MM.1S (cell line): ENCODE measurements at regions not wholly inside any gene's neighbourhood (a gene's known extent, or its start where the extent isn't known, plus 50 kb on each side); places are given as distances from the start of the nearest gene placed in this dataset.

Experiments used
- EZH2 ChIP-seq: fragments of 300-600 bp; sonication (generic); optimal IDR thresholded peaks from 2 replicates; pipeline ENCODE3; 2017; ENCODE audit warnings: low read depth, mild to moderate bottlenecking, antibody characterized with exemption, low read length, mixed read lengths
- TF ChIP-seq, protein P1 (sequence below): fragments of 300-600 bp; sonication (generic); IDR thresholded peaks from 2 replicates; pipeline ENCODE4 v1.5.1; 2016; ENCODE audit warnings: antibody characterized with exemption, low read length, mixed read lengths

DNA sequence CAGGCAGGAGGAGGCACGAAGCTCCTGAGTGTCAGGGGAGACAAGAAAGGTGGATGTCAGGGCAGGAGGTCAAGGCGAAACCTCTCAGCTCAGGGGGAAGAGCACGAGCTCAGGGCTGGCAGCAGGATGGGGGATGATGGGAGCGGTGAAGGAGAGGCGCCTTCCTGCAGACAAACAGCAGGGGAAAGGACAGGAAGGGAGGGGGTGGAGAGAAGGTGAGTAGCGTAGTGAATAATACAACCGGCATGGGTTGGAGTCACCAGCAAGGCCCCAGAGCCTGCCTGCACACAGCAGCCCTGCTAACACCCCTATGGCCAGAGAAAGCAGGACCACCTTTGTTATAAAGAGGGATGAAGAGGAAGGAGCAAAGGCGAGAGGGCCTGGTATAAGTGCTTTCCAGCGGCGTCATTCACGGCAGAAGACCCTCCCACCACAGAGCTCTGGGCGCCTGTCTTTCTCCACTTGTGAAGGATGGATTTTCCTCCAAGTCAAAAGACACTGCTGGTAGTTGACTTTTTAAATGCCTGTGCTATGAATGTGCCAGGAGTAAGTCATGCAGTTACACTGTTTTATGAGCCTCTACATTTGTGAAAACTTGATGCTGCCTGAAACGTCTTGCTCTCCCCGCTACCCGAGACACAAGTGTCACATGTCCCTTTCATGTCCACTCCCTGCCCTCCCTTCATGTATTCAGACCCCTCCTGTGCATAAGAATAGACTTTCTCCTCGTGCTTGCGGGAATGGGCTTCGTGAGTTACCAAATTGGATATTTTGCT is 84.8 kb upstream of the IRX1 start:
- TF ChIP-seq, protein P1, sequence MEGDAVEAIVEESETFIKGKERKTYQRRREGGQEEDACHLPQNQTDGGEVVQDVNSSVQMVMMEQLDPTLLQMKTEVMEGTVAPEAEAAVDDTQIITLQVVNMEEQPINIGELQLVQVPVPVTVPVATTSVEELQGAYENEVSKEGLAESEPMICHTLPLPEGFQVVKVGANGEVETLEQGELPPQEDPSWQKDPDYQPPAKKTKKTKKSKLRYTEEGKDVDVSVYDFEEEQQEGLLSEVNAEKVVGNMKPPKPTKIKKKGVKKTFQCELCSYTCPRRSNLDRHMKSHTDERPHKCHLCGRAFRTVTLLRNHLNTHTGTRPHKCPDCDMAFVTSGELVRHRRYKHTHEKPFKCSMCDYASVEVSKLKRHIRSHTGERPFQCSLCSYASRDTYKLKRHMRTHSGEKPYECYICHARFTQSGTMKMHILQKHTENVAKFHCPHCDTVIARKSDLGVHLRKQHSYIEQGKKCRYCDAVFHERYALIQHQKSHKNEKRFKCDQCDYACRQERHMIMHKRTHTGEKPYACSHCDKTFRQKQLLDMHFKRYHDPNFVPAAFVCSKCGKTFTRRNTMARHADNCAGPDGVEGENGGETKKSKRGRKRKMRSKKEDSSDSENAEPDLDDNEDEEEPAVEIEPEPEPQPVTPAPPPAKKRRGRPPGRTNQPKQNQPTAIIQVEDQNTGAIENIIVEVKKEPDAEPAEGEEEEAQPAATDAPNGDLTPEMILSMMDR, result no peak
- TF ChIP-seq EZH2, result no peak
